ENCODE measurements at regions not wholly inside any gene's neighbourhood (a gene's known extent, or its start where the extent isn't known, plus 50 kb on each side); places are given as distances from the start of the nearest gene placed in this dataset.
A peak's percentile ranks its signal among the peaks of the same experiment; 100 is the strongest.
"Not testable (repeated sequence)": the region's sequence is repeated elsewhere in the genome, so short reads cannot be mapped to it uniquely, and the experiment has no call there.

- DNase-seq: no peak
Observed at GRCh38 chrX:96540111-96540631, 144.5 kb upstream of the DIAPH2 start.

GRCh38 chrX:96546281-96546680 is 138.4 kb upstream of the DIAPH2 start:
- peak; percentile 65 for DNase-seq

- no peak for DNase-seq
Observed at GRCh38 chrX:96551322-96551872, 133.2 kb upstream of the DIAPH2 start.

GRCh38 chrX:96556886-96557285 is 127.8 kb upstream of the DIAPH2 start:
- no peak for DNase-seq

GRCh38 chrX:96561129-96561528 is 123.5 kb upstream of the DIAPH2 start:
- not testable (repeated sequence) for DNase-seq

GRCh38 chrX:96563646-96564045 is 121.0 kb upstream of the DIAPH2 start:
- no peak for DNase-seq

GRCh38 chrX:96564595-96564994 is 120.0 kb upstream of the DIAPH2 start:
- no peak for DNase-seq

GRCh38 chrX:96566878-96567277 is 117.8 kb upstream of the DIAPH2 start:
- no peak for DNase-seq

GRCh38 chrX:96568071-96568470 is 116.6 kb upstream of the DIAPH2 start:
- DNase-seq: no peak

- no peak for DNase-seq
Observed at GRCh38 chrX:96569034-96569433, 115.6 kb upstream of the DIAPH2 start.

- DNase-seq: no peak
Observed at GRCh38 chrX:96575011-96575410, 109.6 kb upstream of the DIAPH2 start.

- DNase-seq: no peak
Observed at GRCh38 chrX:96576368-96576767, 108.3 kb upstream of the DIAPH2 start.

- DNase-seq: no peak
Observed at GRCh38 chrX:96578781-96579180, 105.9 kb upstream of the DIAPH2 start.

GRCh38 chrX:96579252-96579651 is 105.4 kb upstream of the DIAPH2 start:
- DNase-seq: no peak

- no peak for DNase-seq
Observed at GRCh38 chrX:96590403-96590802, 94.2 kb upstream of the DIAPH2 start.

- DNase-seq: no peak
Observed at GRCh38 chrX:96591421-96591820, 93.2 kb upstream of the DIAPH2 start.

- DNase-seq: not testable (repeated sequence)
Observed at GRCh38 chrX:96597847-96598246, 86.8 kb upstream of the DIAPH2 start.

- no peak for DNase-seq
Observed at GRCh38 chrX:96611619-96612362, 72.9 kb upstream of the DIAPH2 start.

GRCh38 chrX:96615448-96615847 is 69.2 kb upstream of the DIAPH2 start:
- DNase-seq: no peak

GRCh38 chrX:96619588-96619987 is 65.1 kb upstream of the DIAPH2 start:
- no peak for DNase-seq

GRCh38 chrX:96621811-96622210 is 62.8 kb upstream of the DIAPH2 start:
- DNase-seq: no peak
